ENCODE measurements at regions not wholly inside any gene's neighbourhood (a gene's known extent, or its start where the extent isn't known, plus 50 kb on each side); places are given as distances from the start of the nearest gene placed in this dataset.

DNA sequence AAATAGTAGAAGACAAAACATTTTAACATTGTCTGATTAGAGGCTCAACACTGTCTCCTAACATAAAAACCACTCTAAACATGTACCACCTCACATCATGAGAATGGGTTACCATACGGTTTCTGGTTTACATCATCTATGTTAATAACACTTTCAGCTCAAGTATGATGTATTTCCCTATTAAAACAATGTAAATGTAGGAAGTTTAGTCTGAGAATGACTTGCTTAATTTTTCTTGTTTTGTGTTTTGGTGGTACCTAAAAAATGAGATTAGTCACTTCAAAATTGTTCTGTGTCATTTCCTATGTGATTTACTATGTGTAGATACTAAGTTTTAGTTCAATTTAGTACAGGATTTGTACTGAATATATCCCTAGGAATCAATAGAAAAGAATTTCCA, 195.8 kb upstream of the SEMA3C start:
- H3K9me3 ChIP-seq: no peaks in the 10 kb centered on the region
- peaks cover 16% of the 10 kb centered on the region; the same call in 2 of the 3 replicates for H3K4me1 ChIP-seq
- H3K4me2 ChIP-seq: no peak overlapping the region
- no peak for ATAC-seq
- CTCF ChIA-PET: no interaction called here
- peak; percentile 36 for FAIRE-seq
- POLR2A ChIA-PET: no interaction called here
- WGBS (ENCODE audit: missing lambda C conversion rate): 86% methylated on average over 1 of the region's 1 CpG
- TF ChIP-seq NFE2L2 (conservative IDR thresholded peaks at IDR 0.05; ENCODE audit: low read length) (0 out of 2 replicates have a peak, but pooled peaks have one; percentile 18), BHLHE40 (IDR thresholded peaks at IDR 0.05; ENCODE audit: low read depth, low read length) (no peak)
- no peak overlapping the region for H3K4me3 ChIP-seq
- no peak for DNase-seq (ENCODE audit: low read depth in 1 of 2, low spot score in 1 of 2)
- H3K27ac ChIP-seq: no peak overlapping the region

DNA sequence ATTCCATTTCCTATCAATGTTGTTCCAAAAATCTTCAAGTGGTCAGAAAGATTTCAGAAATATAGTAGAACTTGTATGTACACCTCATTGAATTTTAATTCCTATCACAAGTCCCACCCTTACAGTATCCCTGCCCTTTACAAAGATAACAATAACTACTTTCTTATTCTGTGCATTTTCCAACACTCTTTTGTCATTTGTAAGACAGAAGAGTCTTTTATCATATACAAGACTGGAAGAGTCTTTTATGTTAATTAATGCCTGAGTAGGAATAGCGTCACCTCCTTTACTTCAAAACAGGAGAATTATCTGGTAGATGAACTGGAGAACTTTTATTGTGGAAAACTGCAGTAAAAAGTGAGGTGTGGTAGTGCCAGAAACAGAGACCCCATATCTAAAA, 193.9 kb upstream of the SEMA3C start:
- Histone ChIP-seq H3K9me3 (no peaks in the 10 kb centered on the region), H3K4me1 (peaks cover 16% of the 10 kb centered on the region; the same call in 2 of the 3 replicates), H3K4me2 (no peak overlapping the region), H3K4me3 (no peak overlapping the region), H3K27ac (no peak overlapping the region)
- ChIA-PET POLR2A (no interaction called here), CTCF (no interaction called here)
- no peak for DNase-seq (ENCODE audit: low read depth in 1 of 2, low spot score in 1 of 2)
- FAIRE-seq: no peak
- WGBS (ENCODE audit: missing lambda C conversion rate): 95% methylated on average over 1 of the region's 1 CpG
- TF ChIP-seq POLR2AphosphoS2 (conservative IDR thresholded peaks at IDR 0.05; ENCODE audit: low read length) (no peak), CEBPB (IDR thresholded peaks at IDR 0.05) (no peak), ZNF302 (CRISPR knock-in tag; IDR thresholded peaks at IDR 0.05) (no peak), HDAC2 (IDR thresholded peaks at IDR 0.05) (no peak), ZSCAN20 (CRISPR knock-in tag; IDR thresholded peaks at IDR 0.05) (no peak), EHF (CRISPR knock-in tag; IDR thresholded peaks at IDR 0.05) (no peak), NFE2L2 (conservative IDR thresholded peaks at IDR 0.05; ENCODE audit: low read length) (no peak), HOXB5 (CRISPR knock-in tag; IDR thresholded peaks at IDR 0.05) (no peak), RCOR1 (IDR thresholded peaks at IDR 0.05; ENCODE audit: low read depth, low read length) (no peak), ZC3H11A (IDR thresholded peaks at IDR 0.05) (no peak), CHD2 (IDR thresholded peaks at IDR 0.05; ENCODE audit: low read length, partially characterized antibody) (no peak), ZFP36 (IDR thresholded peaks at IDR 0.05; ENCODE audit: borderline replicate concordance, partially characterized antibody) (no peak), TFCP2L1 (CRISPR knock-in tag; IDR thresholded peaks at IDR 0.05) (no peak), CHD4 (IDR thresholded peaks at IDR 0.05; ENCODE audit: borderline replicate concordance) (no peak), RAD21 (conservative IDR thresholded peaks at IDR 0.05 in 1 of 2, IDR thresholded peaks at IDR 0.05 in 1 of 2) (no peak), HEYL (CRISPR knock-in tag; IDR thresholded peaks at IDR 0.05) (no peak), EP300 (IDR thresholded peaks at IDR 0.05) (no peak)
- TF ChIP-seq, protein P1, sequence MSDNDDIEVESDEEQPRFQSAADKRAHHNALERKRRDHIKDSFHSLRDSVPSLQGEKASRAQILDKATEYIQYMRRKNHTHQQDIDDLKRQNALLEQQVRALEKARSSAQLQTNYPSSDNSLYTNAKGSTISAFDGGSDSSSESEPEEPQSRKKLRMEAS (IDR thresholded peaks at IDR 0.05): no peak
- TF ChIP-seq, protein P2, sequence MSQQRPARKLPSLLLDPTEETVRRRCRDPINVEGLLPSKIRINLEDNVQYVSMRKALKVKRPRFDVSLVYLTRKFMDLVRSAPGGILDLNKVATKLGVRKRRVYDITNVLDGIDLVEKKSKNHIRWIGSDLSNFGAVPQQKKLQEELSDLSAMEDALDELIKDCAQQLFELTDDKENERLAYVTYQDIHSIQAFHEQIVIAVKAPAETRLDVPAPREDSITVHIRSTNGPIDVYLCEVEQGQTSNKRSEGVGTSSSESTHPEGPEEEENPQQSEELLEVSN (IDR thresholded peaks at IDR 0.05; ENCODE audit: borderline replicate concordance, low read depth): no peak
- TF ChIP-seq, protein P3, sequence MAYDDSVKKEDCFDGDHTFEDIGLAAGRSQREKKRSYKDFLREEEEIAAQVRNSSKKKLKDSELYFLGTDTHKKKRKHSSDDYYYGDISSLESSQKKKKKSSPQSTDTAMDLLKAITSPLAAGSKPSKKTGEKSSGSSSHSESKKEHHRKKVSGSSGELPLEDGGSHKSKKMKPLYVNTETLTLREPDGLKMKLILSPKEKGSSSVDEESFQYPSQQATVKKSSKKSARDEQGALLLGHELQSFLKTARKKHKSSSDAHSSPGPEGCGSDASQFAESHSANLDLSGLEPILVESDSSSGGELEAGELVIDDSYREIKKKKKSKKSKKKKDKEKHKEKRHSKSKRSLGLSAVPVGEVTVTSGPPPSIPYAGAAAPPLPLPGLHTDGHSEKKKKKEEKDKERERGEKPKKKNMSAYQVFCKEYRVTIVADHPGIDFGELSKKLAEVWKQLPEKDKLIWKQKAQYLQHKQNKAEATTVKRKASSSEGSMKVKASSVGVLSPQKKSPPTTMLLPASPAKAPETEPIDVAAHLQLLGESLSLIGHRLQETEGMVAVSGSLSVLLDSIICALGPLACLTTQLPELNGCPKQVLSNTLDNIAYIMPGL (CRISPR knock-in tag; IDR thresholded peaks at IDR 0.05; ENCODE audit: borderline replicate concordance): no peak
- no peak for ATAC-seq

DNA sequence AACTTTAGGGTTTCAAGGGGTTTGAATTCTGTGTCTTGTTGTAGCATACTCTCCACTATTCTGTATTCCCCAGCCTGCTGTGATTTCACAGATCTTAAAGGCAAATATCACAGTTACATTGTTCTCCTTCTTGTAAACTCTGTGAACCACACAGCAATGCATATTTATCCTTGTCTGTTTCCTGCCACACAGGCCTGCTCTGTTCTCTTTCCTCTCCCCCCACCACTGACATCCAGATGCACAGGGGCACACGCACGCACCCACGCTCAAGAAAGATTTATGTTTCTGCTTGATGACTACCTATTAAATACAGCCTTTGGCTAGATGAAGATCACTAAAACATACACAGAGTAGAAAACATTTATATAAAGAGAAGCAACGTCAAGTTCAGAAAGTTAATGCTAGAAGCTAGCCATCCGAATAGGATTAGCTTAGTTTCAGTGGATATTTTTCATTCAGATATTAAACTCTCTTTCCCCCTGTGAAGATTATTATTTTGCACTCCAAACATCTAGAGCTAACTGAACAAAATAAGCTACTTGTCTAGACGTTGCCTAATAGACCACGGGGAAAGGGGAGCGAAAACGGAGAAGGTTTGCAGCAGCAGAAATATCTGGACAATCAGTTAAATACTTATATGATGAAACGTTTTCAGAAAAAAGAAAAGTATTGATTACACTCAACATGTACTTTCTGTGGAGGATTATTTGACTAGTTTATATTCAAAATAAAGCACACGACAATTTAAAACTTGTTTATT, 193.1 kb upstream of the SEMA3C start:
- FAIRE-seq (no peak), ATAC-seq (peak in 1 of 2 experiments; percentile 24; a peak in 1 of 6 replicates), DNase-seq (ENCODE audit: low read depth in 1 of 2, low spot score in 1 of 2) (no peak)
- Histone ChIP-seq H3K9me3 (no peaks in the 10 kb centered on the region), H3K4me1 (peaks cover 16% of the 10 kb centered on the region; the same call in 2 of the 3 replicates), H3K27ac (0 out of 6 replicates have a peak overlapping the region, but pooled peaks of 1 of the 2 experiments have one; percentile 10), H3K4me2 (no peak overlapping the region), H3K4me3 (no peak overlapping the region)
- CTCF ChIA-PET: no interaction called here
- 85% methylated on average over 11 of the region's 11 CpGs for WGBS (ENCODE audit: missing lambda C conversion rate)
- TF ChIP-seq SMC3 (IDR thresholded peaks at IDR 0.05) (no peak), FOXS1 (CRISPR knock-in tag; IDR thresholded peaks at IDR 0.05) (no peak), BHLHE40 (IDR thresholded peaks at IDR 0.05; ENCODE audit: low read depth, low read length) (no peak), RFX5 (IDR thresholded peaks at IDR 0.05) (no peak), MYC (IDR thresholded peaks at IDR 0.05; ENCODE audit: borderline replicate concordance, low read length) (no peak), KDM5A (IDR thresholded peaks at IDR 0.05) (no peak), CBX2 (IDR thresholded peaks at IDR 0.05; ENCODE audit: borderline replicate concordance, low read depth) (no peak), NR3C1 (IDR thresholded peaks at IDR 0.05) (no peak)
- TF ChIP-seq, protein P4, sequence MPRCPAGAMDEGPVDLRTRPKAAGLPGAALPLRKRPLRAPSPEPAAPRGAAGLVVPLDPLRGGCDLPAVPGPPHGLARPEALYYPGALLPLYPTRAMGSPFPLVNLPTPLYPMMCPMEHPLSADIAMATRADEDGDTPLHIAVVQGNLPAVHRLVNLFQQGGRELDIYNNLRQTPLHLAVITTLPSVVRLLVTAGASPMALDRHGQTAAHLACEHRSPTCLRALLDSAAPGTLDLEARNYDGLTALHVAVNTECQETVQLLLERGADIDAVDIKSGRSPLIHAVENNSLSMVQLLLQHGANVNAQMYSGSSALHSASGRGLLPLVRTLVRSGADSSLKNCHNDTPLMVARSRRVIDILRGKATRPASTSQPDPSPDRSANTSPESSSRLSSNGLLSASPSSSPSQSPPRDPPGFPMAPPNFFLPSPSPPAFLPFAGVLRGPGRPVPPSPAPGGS (IDR thresholded peaks at IDR 0.05): no peak
- TF ChIP-seq, protein P5, sequence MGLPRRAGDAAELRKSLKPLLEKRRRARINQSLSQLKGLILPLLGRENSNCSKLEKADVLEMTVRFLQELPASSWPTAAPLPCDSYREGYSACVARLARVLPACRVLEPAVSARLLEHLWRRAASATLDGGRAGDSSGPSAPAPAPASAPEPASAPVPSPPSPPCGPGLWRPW (IDR thresholded peaks at IDR 0.05): no peak
- POLR2A ChIA-PET: no interaction called here
